ENCODE measurements at regions not wholly inside any gene's neighbourhood (a gene's known extent, or its start where the extent isn't known, plus 50 kb on each side); places are given as distances from the start of the nearest gene placed in this dataset.

DNA sequence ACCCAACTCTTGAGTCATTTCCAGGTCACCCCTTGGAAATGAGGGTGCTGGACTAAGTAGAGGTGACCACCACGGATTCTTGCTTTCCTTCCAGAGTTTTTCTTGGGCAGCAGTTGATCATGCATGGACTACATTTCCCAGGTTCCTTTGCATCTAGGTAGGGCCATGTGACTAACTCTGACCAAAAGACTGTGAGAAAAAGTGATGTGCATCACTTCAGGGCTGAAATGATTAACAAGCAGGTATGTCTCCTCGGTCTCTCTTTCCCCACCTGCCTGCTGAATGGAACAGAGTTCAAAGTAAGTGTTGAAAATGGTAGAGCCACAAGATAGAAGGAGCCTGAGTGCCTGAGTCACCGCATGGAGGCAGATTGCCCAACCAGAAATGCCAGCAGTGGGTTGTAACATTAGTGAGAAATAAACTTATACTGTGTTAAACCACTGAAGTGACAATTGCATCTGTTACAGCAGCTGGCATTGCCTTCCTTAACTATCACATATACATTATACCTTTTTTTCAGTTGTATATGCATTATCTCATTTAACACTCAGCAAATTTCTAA, 113.5 kb downstream of the MN1 start:
- H3K9ac ChIP-seq (replicated peaks in 1 of 4; ENCODE audit: extremely low read depth in 1 of 4, low read depth in 3 of 4, low read length in 3 of 4), result no peak overlapping the region
- H2AK5ac ChIP-seq (ENCODE audit: low read depth, low read length), result no peak overlapping the region
- no peak overlapping the region for H4K91ac ChIP-seq (replicated peaks; ENCODE audit: insufficient read length, low read length)
- DNase-seq (ENCODE audit: low read depth in 1 of 2, low spot score in 2 of 2), result no peak
- H3K79me1 ChIP-seq (ENCODE audit: low read depth, low read length), result peaks cover 6% of the 10 kb centered on the region; the same call in 1 of the 2 replicates
- no peaks in the 10 kb centered on the region for H3K79me2 ChIP-seq (ENCODE audit: control insufficient read depth in 1 of 2, insufficient read depth in 2 of 2, low read length in 2 of 2)
- H3K27ac ChIP-seq (ENCODE audit: low read depth, low read length), result no peak overlapping the region
- H3K23ac ChIP-seq (ENCODE audit: insufficient read length), result no peak overlapping the region
- H2AFZ ChIP-seq (ENCODE audit: low read length), result no peak overlapping the region
- POLR2A ChIA-PET (ENCODE audit: partially characterized antibody), result interaction anchor here (0.7 kb wide), 1 partner anchor 21 kb away, joined by 4 read pairs; no protein-coding TSS in a partner anchor
- no peak overlapping the region for H2BK12ac ChIP-seq (ENCODE audit: low read depth, low read length)
- no peak overlapping the region for H2BK15ac ChIP-seq (ENCODE audit: low read length)
- H3K36me3 ChIP-seq (ENCODE audit: control insufficient read depth in 2 of 4, insufficient read depth in 4 of 4, low read length in 3 of 4), result peaks cover 0 to 4% (median 2%) of the 10 kb centered on the region in 4 experiments; a peak in 3 of 8 replicates
- H4K20me1 ChIP-seq (replicated peaks in 1 of 2; ENCODE audit: control insufficient read depth in 1 of 2, insufficient read depth in 2 of 2, low read length in 2 of 2), result peaks cover 0 to 1% of the 10 kb centered on the region in 2 experiments
- no peaks in the 10 kb centered on the region for H3K27me3 ChIP-seq (replicated peaks in 1 of 4; ENCODE audit: control insufficient read depth in 3 of 4, extremely low read depth in 1 of 4, insufficient read depth in 3 of 4, low read length in 3 of 4)
- H3K4me1 ChIP-seq (replicated peaks in 1 of 4; ENCODE audit: control insufficient read depth in 3 of 4, insufficient read depth in 4 of 4, low read length in 3 of 4), result no peaks in the 10 kb centered on the region; a peak in 1 of 7 replicates
- H3K4me2 ChIP-seq (ENCODE audit: insufficient read depth in 1 of 2, low read depth in 2 of 2, low read length in 2 of 2), result no peak overlapping the region
- no peak overlapping the region for H3K4ac ChIP-seq (replicated peaks; ENCODE audit: insufficient read length, low read depth, low read length)
- no peak overlapping the region for H4K8ac ChIP-seq (ENCODE audit: extremely low read depth, insufficient read depth, low read length)
- H3K4me3 ChIP-seq (ENCODE audit: extremely low read depth in 1 of 4, insufficient read depth in 2 of 4, low read depth in 3 of 4, low read length in 4 of 4), result no peak overlapping the region
- no peak overlapping the region for H3K14ac ChIP-seq (ENCODE audit: insufficient read length)
- FAIRE-seq, result peak; percentile 68
- H3K23me2 ChIP-seq (ENCODE audit: low read depth, low read length), result no peaks in the 10 kb centered on the region
- H2BK20ac ChIP-seq (ENCODE audit: low read length), result no peak overlapping the region
- no peak overlapping the region for H2BK5ac ChIP-seq (ENCODE audit: low read depth, low read length)
- H4K5ac ChIP-seq (ENCODE audit: insufficient read length, low read depth, low read length), result no peak overlapping the region
- H3K56ac ChIP-seq (replicated peaks; ENCODE audit: insufficient read length, low read depth, low read length), result no peak overlapping the region
- no peaks in the 10 kb centered on the region for H3K9me3 ChIP-seq (ENCODE audit: insufficient read depth in 2 of 2, low read depth in 1 of 2, low read length in 1 of 2)
- CTCF ChIA-PET (ENCODE audit: partially characterized antibody), result interaction anchor here (1.2 kb wide), 1 partner anchor 10 kb away, joined by 4 read pairs; no protein-coding TSS in a partner anchor
- H2BK120ac ChIP-seq (replicated peaks; ENCODE audit: low read depth, low read length), result no peak overlapping the region
- no peak overlapping the region for H3K18ac ChIP-seq (ENCODE audit: extremely low read depth, low read length)
- 89% methylated on average over 3 of the region's 3 CpGs; no CpG with 5 or more reads in 1 of the 2 experiments for WGBS, 2 experiments (ENCODE audit: extremely low coverage in 1 of 2, insufficient coverage in 1 of 2, insufficient read length in 1 of 2, insufficient replicate concordance in 2 of 2, low coverage in 1 of 2, low lambda C conversion rate in 2 of 2, missing lambda C conversion rate in 1 of 2)
- TF ChIP-seq, protein P1, sequence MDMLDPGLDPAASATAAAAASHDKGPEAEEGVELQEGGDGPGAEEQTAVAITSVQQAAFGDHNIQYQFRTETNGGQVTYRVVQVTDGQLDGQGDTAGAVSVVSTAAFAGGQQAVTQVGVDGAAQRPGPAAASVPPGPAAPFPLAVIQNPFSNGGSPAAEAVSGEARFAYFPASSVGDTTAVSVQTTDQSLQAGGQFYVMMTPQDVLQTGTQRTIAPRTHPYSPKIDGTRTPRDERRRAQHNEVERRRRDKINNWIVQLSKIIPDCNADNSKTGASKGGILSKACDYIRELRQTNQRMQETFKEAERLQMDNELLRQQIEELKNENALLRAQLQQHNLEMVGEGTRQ (IDR thresholded peaks at IDR 0.05; ENCODE audit: low read length), result peak; percentile 76
- TF ChIP-seq SIX5 (IDR thresholded peaks at IDR 0.05; ENCODE audit: low read depth, low read length), result peak; percentile 64
- TF ChIP-seq SP4 (IDR thresholded peaks at IDR 0.05; ENCODE audit: low read length), result no peak
- TF ChIP-seq GTF2F1 (IDR thresholded peaks at IDR 0.05; ENCODE audit: borderline replicate concordance, low read depth, low read length), result no peak
- no peak for TF ChIP-seq KDM5A (IDR thresholded peaks at IDR 0.05; ENCODE audit: low read length)
- no peak for TF ChIP-seq BCL11A (IDR thresholded peaks at IDR 0.05; ENCODE audit: low read depth in 2 of 2, low read length in 2 of 2)
- TF ChIP-seq GABPA (IDR thresholded peaks at IDR 0.05; ENCODE audit: borderline replicate concordance, insufficient read depth, low read length), result no peak
- no peak for TF ChIP-seq KDM4A (IDR thresholded peaks at IDR 0.05; ENCODE audit: low read depth, low read length, severe bottlenecking)
- TF ChIP-seq ASH2L (IDR thresholded peaks at IDR 0.05; ENCODE audit: low read length), result no peak
- TF ChIP-seq, protein P2, sequence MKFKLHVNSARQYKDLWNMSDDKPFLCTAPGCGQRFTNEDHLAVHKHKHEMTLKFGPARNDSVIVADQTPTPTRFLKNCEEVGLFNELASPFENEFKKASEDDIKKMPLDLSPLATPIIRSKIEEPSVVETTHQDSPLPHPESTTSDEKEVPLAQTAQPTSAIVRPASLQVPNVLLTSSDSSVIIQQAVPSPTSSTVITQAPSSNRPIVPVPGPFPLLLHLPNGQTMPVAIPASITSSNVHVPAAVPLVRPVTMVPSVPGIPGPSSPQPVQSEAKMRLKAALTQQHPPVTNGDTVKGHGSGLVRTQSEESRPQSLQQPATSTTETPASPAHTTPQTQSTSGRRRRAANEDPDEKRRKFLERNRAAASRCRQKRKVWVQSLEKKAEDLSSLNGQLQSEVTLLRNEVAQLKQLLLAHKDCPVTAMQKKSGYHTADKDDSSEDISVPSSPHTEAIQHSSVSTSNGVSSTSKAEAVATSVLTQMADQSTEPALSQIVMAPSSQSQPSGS (IDR thresholded peaks at IDR 0.05; ENCODE audit: low read length), result no peak

Measured in H1 (cell line).